ENCODE measurements at regions not wholly inside any gene's neighbourhood (a gene's known extent, or its start where the extent isn't known, plus 50 kb on each side); places are given as distances from the start of the nearest gene placed in this dataset.

GRCh38 chrX:131821945-131822622 lies 201.0 kb upstream of the STK26 start:
- intact Hi-C loops (cut with micrococcal nuclease) = no loop called here
- Histone ChIP-seq H3K4me2 (ENCODE audit: low read length) (no peak overlapping the region), H3K79me2 (ENCODE audit: insufficient read depth, low read length) (peaks cover 29% of the 10 kb centered on the region), H3K4me3 (replicated peaks in 1 of 2; ENCODE audit: low read depth in 1 of 2, low read length in 2 of 2) (no peak overlapping the region), H4K20me1 (ENCODE audit: insufficient read depth) (no peaks in the 10 kb centered on the region), H3K36me3 (ENCODE audit: control insufficient read depth in 1 of 2, insufficient read depth in 2 of 2, low read length in 2 of 2) (peaks cover 0 to 7% of the 10 kb centered on the region in 2 experiments; a peak in 2 of 4 replicates), H2AFZ (ENCODE audit: low read depth, low read length, poor library complexity, severe bottlenecking) (no peak overlapping the region), H3K27ac (ENCODE audit: low read depth, low read length) (no peak overlapping the region), H3K9me2 (ENCODE audit: insufficient read depth) (no peaks in the 10 kb centered on the region), H3K27me3 (ENCODE audit: insufficient read depth, low read length) (no peaks in the 10 kb centered on the region), H3K9ac (ENCODE audit: low read length) (no peak overlapping the region), H3K4me1 (ENCODE audit: control insufficient read depth in 1 of 2, insufficient read depth in 2 of 2, low read length in 2 of 2) (no peaks in the 10 kb centered on the region), H3K9me3 (ENCODE audit: control insufficient read depth in 1 of 2, insufficient read depth in 1 of 2, low read depth in 1 of 2, low read length in 2 of 2) (no peaks in the 10 kb centered on the region)
- ChIA-PET CTCF (no interaction called here), POLR2A (no interaction called here), RAD21 (ENCODE audit: low non-redundant PET in 1 of 2, low total read pairs in 2 of 2, uncharacterized antibody in 2 of 2, unreplicated experiment in 2 of 2) (no interaction called here)
- no peak for TF ChIP-seq CEBPB (IDR thresholded peaks at IDR 0.05; ENCODE audit: low read depth)
- no peak for TF ChIP-seq POLR2A (IDR thresholded peaks at IDR 0.05; ENCODE audit: borderline replicate concordance, extremely low read depth, insufficient read depth, insufficient read length)
- TF ChIP-seq ZBTB33 (IDR thresholded peaks at IDR 0.05; ENCODE audit: extremely low read depth, insufficient replicate concordance, low read length) = no peak
- no peak for TF ChIP-seq ATF3 (IDR thresholded peaks at IDR 0.05)
- TF ChIP-seq EGR1 (IDR thresholded peaks at IDR 0.05; ENCODE audit: low read depth) = no peak
- no peak for TF ChIP-seq YY1 (IDR thresholded peaks at IDR 0.05; ENCODE audit: extremely low read depth, insufficient replicate concordance, low read depth, low read length)
- no peak for TF ChIP-seq SIN3A (IDR thresholded peaks at IDR 0.05; ENCODE audit: low read depth)
- TF ChIP-seq ELF1 (IDR thresholded peaks at IDR 0.05; ENCODE audit: borderline replicate concordance, low read depth) = no peak
- TF ChIP-seq ZFX (IDR thresholded peaks at IDR 0.05) = no peak
- TF ChIP-seq ZNF274 (IDR thresholded peaks at IDR 0.05; ENCODE audit: low read depth, low read length) = no peak
- DNase-seq (ENCODE audit: low read depth, low spot score) = no peak
- ATAC-seq = no peak
- no TSS peak for BruUV-seq (replicated peaks)
